B cell (primary cell): ENCODE measurements at regions not wholly inside any gene's neighbourhood (a gene's known extent, or its start where the extent isn't known, plus 50 kb on each side); places are given as distances from the start of the nearest gene placed in this dataset.

Experiments used
- ATAC-seq: fragments of 200-7000 bp; cut with Tn5 transposase; one replicate; pipeline ENCODE4 v1.10.0; 2021; ENCODE audit warnings: low read depth, mild to moderate bottlenecking, moderate number of reproducible peaks, moderate library complexity
- CTCF ChIA-PET: fragments of 350-600 bp; sonication (Branson Sonifier 250); formaldehyde crosslinking; loops from one replicate; lab custom pipeline; 2021; ENCODE audit warnings: antibody characterized with exemption, inconsistent platforms; lab: Charles Lee
- POLR2A ChIA-PET: fragments of 350-600 bp; sonication (Branson Sonifier 250); formaldehyde crosslinking; loops from one replicate; lab custom pipeline; 2021; ENCODE audit warnings: antibody characterized with exemption; lab: Charles Lee
- DNase-seq: peaks from one replicate; pipeline ENCODE4 v3.0.0; 2013
- H2AFZ ChIP-seq: 2 replicates; pipeline ENCODE4 v1.6.1; 2012; ENCODE audit warnings: mild to moderate bottlenecking, low read depth, low read length; ENCODE audit not compliant: insufficient read depth, poor library complexity, severe bottlenecking
- H3K27ac ChIP-seq, 2 donors: 1 replicate in 1 of 2; 2 replicates in 1 of 2; pipeline ENCODE4 v1.5.1; 2012 to 2013; ENCODE audit warnings: low read length in 2 of 2, mild to moderate bottlenecking in 2 of 2, moderate library complexity in 1 of 2
- H3K27me3 ChIP-seq, 4 experiments: fragments of 200-600 bp in 1 of 4; sonication (generic) in 1 of 4; replicated peaks in 1 of 4; 1 replicate in 2 of 4; 2 replicates in 2 of 4; pipeline versions ENCODE4 v1.6.1 to v1.7.0; 2013 to 2016; ENCODE audit warnings: low read length in 3 of 4, mild to moderate bottlenecking in 2 of 4, mixed read lengths in 1 of 4, moderate library complexity in 1 of 4; ENCODE audit not compliant: insufficient read depth in 4 of 4, control insufficient read depth in 3 of 4; ENCODE audit errors: control extremely low read depth in 1 of 4
- H3K36me3 ChIP-seq, 2 experiments: replicated peaks in 1 of 2; 1 replicate in 1 of 2; 2 replicates in 1 of 2; pipeline versions ENCODE4 v1.6.1 to v1.7.1; 2013; ENCODE audit warnings: low read length in 1 of 2; ENCODE audit not compliant: insufficient read depth in 2 of 2, control insufficient read depth in 1 of 2; ENCODE audit errors: control extremely low read depth in 1 of 2, extremely low read depth in 1 of 2
- H3K4me1 ChIP-seq, 2 donors: fragments of 200-600 bp in 1 of 2; sonication (generic) in 1 of 2; 1 replicate in 1 of 2; 2 replicates in 1 of 2; pipeline versions ENCODE4 v1.5.1 to v1.6.1; 2013 to 2017; ENCODE audit warnings: low read length in 2 of 2; ENCODE audit not compliant: control insufficient read depth in 2 of 2, insufficient read depth in 2 of 2
- H3K4me2 ChIP-seq: replicated peaks from 2 replicates; pipeline ENCODE3; 2012; ENCODE audit warnings: mild to moderate bottlenecking, low read depth, low read length; ENCODE audit not compliant: poor library complexity, severe bottlenecking
- H3K4me3 ChIP-seq, 5 experiments: fragments of 200-600 bp in 1 of 5; sonication (generic) in 1 of 5; 1 replicate in 3 of 5; 2 replicates in 2 of 5; pipeline versions ENCODE4 v1.5.1 to v1.7.0; 2011 to 2016; ENCODE audit warnings: low read length in 4 of 5, mild to moderate bottlenecking in 4 of 5, low read depth in 2 of 5, control low read depth in 1 of 5, moderate library complexity in 1 of 5; ENCODE audit not compliant: insufficient read depth in 1 of 5; ENCODE audit errors: control extremely low read depth in 1 of 5, extremely low read depth in 1 of 5
- H3K79me2 ChIP-seq: fragments of 200-600 bp; sonication (generic); one replicate; pipeline ENCODE4 v1.6.0; 2016; ENCODE audit warnings: low read length; ENCODE audit not compliant: control insufficient read depth, insufficient read depth
- H3K9ac ChIP-seq: fragments of 200-600 bp; sonication (generic); 2 replicates; pipeline ENCODE4 v1.6.1; 2017; ENCODE audit warnings: mild to moderate bottlenecking, low read length, moderate library complexity
- H3K9me3 ChIP-seq, 3 donors: one replicate each; pipeline versions ENCODE4 v1.6.1 to v1.7.1; 2013; ENCODE audit warnings: low read length in 2 of 3; ENCODE audit not compliant: control insufficient read depth in 2 of 3, insufficient read depth in 1 of 3; ENCODE audit errors: control extremely low read depth in 1 of 3
- H4K20me1 ChIP-seq: 2 replicates; pipeline ENCODE4 v1.6.0; 2012; ENCODE audit warnings: mild to moderate bottlenecking, low read length; ENCODE audit not compliant: insufficient read depth, control insufficient read depth, poor library complexity, severe bottlenecking
- H3K27ac Mint-ChIP-seq: one replicate; pipeline ENCODE4 v1.8.0; 2021; ENCODE audit warnings: mixed read lengths
- H3K27me3 Mint-ChIP-seq: one replicate; pipeline ENCODE4 v1.8.0; 2021; ENCODE audit warnings: mixed read lengths
- H3K4me1 Mint-ChIP-seq: one replicate; pipeline ENCODE4 v1.8.0; 2021; ENCODE audit warnings: mixed read lengths
- H3K4me3 Mint-ChIP-seq: one replicate; pipeline ENCODE4 v1.8.0; 2021; ENCODE audit warnings: mixed read lengths
- H3K9me3 Mint-ChIP-seq: one replicate; pipeline ENCODE4 v1.8.0; 2022; ENCODE audit warnings: mixed read lengths; ENCODE audit not compliant: insufficient read depth
- EZH2 ChIP-seq: IDR thresholded peaks from 2 replicates; pipeline ENCODE4 v1.6.1; 2012; ENCODE audit warnings: borderline replicate concordance, low read depth, mild to moderate bottlenecking, moderate library complexity, low read length; ENCODE audit not compliant: insufficient read depth, poor library complexity, severe bottlenecking
- WGBS: methylation state at CpG from one replicate; pipeline ENCODE4 v1.1.5; 2013; ENCODE audit warnings: missing lambda C conversion rate; ENCODE audit not compliant: insufficient coverage; 5-methylcytosine and 5-hydroxymethylcytosine counted together
- intact Hi-C: fragments of 100-400 bp; cut with micrococcal nuclease; formaldehyde crosslinking; loops from one replicate; pipeline ENCODE4 v1.10.0; 2022
- TF ChIP-seq, protein P1 (sequence below): fragments of 200-600 bp; IDR thresholded peaks from one replicate; pipeline ENCODE4 v1.8.0; 2022; ENCODE audit warnings: antibody characterized with exemption, mild to moderate bottlenecking

DNA sequence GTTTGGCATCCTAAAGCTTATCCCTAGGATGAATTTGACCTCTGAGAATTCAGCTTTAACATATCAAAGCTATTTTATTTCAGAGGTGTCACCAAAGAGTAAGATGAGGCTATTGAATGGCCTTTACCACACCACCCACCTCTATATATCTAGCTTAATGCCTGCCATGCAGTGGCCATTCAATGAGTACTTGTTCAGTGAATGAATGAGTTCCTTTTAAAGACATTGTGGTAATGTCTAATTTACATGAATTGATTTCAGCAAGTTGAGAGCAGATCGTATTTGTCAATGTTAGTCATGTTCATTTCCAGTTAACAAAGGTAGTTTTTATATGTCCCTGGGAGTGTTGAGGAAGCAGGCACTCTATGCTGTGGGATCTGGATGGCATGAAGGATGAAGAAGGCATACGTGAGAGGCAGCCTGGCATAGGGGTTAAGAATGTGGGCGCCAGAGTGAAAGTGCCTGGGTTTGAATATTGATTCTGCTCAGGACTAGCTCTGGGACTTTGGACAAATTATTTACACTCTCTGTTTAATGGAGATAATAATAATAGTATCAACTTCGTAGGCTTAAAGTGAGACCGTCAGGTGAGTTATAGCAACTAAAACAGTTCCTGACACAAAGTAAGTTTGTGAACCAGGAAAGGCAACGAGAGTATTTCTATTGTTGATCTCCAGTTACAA lies 434.1 kb upstream of the CHST9 start:
- 94% methylated on average over 2 of the region's 6 CpGs for WGBS
- Histone ChIP-seq H3K9me3 (peaks cover 0 to 3% (median 0%) of the 10 kb centered on the region in 3 donors), H2AFZ (no peak overlapping the region), H4K20me1 (no peaks in the 10 kb centered on the region), H3K9ac (no peak overlapping the region), H3K79me2 (no peaks in the 10 kb centered on the region), H3K27ac (no peak overlapping the region), H3K27me3 (no peaks in the 10 kb centered on the region), H3K36me3 (no peaks in the 10 kb centered on the region), H3K4me3 (no peak overlapping the region), H3K4me2 (no peak overlapping the region), H3K4me1 (no peaks in the 10 kb centered on the region)
- H3K4me1 Mint-ChIP-seq, result no peaks in the 10 kb centered on the region
- H3K9me3 Mint-ChIP-seq, result no peaks in the 10 kb centered on the region
- no peak overlapping the region for H3K4me3 Mint-ChIP-seq
- H3K27ac Mint-ChIP-seq, result no peak overlapping the region
- ChIA-PET POLR2A (no interaction called here), CTCF (no interaction called here)
- H3K27me3 Mint-ChIP-seq, result no peaks in the 10 kb centered on the region
- DNase-seq, result no peak
- intact Hi-C loops, result no loop called here
- TF ChIP-seq, protein P1, sequence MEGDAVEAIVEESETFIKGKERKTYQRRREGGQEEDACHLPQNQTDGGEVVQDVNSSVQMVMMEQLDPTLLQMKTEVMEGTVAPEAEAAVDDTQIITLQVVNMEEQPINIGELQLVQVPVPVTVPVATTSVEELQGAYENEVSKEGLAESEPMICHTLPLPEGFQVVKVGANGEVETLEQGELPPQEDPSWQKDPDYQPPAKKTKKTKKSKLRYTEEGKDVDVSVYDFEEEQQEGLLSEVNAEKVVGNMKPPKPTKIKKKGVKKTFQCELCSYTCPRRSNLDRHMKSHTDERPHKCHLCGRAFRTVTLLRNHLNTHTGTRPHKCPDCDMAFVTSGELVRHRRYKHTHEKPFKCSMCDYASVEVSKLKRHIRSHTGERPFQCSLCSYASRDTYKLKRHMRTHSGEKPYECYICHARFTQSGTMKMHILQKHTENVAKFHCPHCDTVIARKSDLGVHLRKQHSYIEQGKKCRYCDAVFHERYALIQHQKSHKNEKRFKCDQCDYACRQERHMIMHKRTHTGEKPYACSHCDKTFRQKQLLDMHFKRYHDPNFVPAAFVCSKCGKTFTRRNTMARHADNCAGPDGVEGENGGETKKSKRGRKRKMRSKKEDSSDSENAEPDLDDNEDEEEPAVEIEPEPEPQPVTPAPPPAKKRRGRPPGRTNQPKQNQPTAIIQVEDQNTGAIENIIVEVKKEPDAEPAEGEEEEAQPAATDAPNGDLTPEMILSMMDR, result no peak
- TF ChIP-seq EZH2, result no peak
- ATAC-seq, result no peak

DNA sequence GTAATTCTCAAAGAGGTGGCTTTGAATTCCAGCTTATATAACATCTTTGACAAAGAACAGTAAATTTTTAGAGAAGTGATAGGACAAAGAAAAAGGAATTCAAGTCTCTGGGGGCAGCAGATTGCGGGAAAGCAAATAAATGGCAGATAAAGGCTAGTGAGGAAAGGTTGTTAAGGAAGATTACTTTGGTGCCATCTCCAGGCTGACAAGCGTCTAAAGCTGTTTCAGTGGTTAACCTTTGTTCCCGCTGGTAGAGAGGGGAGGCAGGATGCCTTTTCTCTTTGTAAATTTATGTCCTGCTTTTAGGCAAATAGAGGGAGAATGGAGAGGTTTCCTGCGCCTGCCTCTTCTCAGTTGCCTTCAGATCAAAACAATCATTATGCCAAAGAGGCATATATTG lies 431.2 kb upstream of the CHST9 start:
- DNase-seq (no peak), ATAC-seq (no peak)
- no peak overlapping the region for H2AFZ ChIP-seq
- TF ChIP-seq EZH2, result no peak
- TF ChIP-seq, protein P1, result no peak
- no peaks in the 10 kb centered on the region for H3K4me1 ChIP-seq
- CTCF ChIA-PET, result no interaction called here
- peaks cover 0 to 3% (median 0%) of the 10 kb centered on the region in 3 donors for H3K9me3 ChIP-seq
- Mint-ChIP-seq H3K4me3 (no peak overlapping the region), H3K9me3 (no peaks in the 10 kb centered on the region), H3K4me1 (no peaks in the 10 kb centered on the region), H3K27me3 (no peaks in the 10 kb centered on the region), H3K27ac (no peak overlapping the region)
- no peak overlapping the region for H3K9ac ChIP-seq
- no peak overlapping the region for H3K4me3 ChIP-seq
- 100% methylated on average over 3 of the region's 4 CpGs for WGBS
- no peaks in the 10 kb centered on the region for H3K27me3 ChIP-seq
- no peaks in the 10 kb centered on the region for H4K20me1 ChIP-seq
- H3K4me2 ChIP-seq, result no peak overlapping the region
- intact Hi-C loops, result no loop called here
- H3K36me3 ChIP-seq, result no peaks in the 10 kb centered on the region
- H3K27ac ChIP-seq, result no peak overlapping the region
- no peaks in the 10 kb centered on the region for H3K79me2 ChIP-seq
- POLR2A ChIA-PET, result no interaction called here
